Activated T-cell treated with anti-CD3 and anti-CD28 coated beads for 48 hours (primary cell): ENCODE measurements at regions not wholly inside any gene's neighbourhood (a gene's known extent, or its start where the extent isn't known, plus 50 kb on each side); places are given as distances from the start of the nearest gene placed in this dataset.
"Not testable (repeated sequence)": the region's sequence is repeated elsewhere in the genome, so short reads cannot be mapped to it uniquely, and the experiment has no call there.

Experiments used
- DNase-seq: peaks from one replicate; pipeline ENCODE4 v3.0.0-alpha.2; 2020; ENCODE audit warnings: low read depth

- DNase-seq, result no peak
These were observed 127.0 kb upstream of the MEOX2 start for GRCh38 chr7:15813448-15813847.

GRCh38 chr7:15810383-15810782, 123.9 kb upstream of the MEOX2 start:
- not testable (repeated sequence) for DNase-seq

GRCh38 chr7:15809936-15810335, 123.5 kb upstream of the MEOX2 start:
- not testable (repeated sequence) for DNase-seq

GRCh38 chr7:15805891-15806290, 119.4 kb upstream of the MEOX2 start:
- DNase-seq, result no peak

- no peak for DNase-seq
These were observed 115.9 kb upstream of the MEOX2 start for GRCh38 chr7:15802425-15802824.

GRCh38 chr7:15801551-15801950, 115.1 kb upstream of the MEOX2 start:
- no peak for DNase-seq

- DNase-seq, result no peak
These were observed 114.6 kb upstream of the MEOX2 start for GRCh38 chr7:15801041-15801440.

- DNase-seq, result no peak
These were observed 111.6 kb upstream of the MEOX2 start for GRCh38 chr7:15798081-15798480.

- no peak for DNase-seq
These were observed 108.9 kb upstream of the MEOX2 start for GRCh38 chr7:15795393-15795792.

- no peak for DNase-seq
These were observed 108.3 kb upstream of the MEOX2 start for GRCh38 chr7:15794801-15795200.

GRCh38 chr7:15784694-15785030, 98.2 kb upstream of the MEOX2 start:
- DNase-seq, result no peak

GRCh38 chr7:15783987-15784693, 97.7 kb upstream of the MEOX2 start:
- DNase-seq, result no peak

GRCh38 chr7:15782656-15783055, 96.2 kb upstream of the MEOX2 start:
- DNase-seq, result no peak

- no peak for DNase-seq
These were observed 95.5 kb upstream of the MEOX2 start for GRCh38 chr7:15781944-15782343.

GRCh38 chr7:15780271-15780670, 93.8 kb upstream of the MEOX2 start:
- DNase-seq, result no peak

- DNase-seq, result no peak
These were observed 91.7 kb upstream of the MEOX2 start for GRCh38 chr7:15778191-15778590.

GRCh38 chr7:15765753-15766152, 79.3 kb upstream of the MEOX2 start:
- no peak for DNase-seq

GRCh38 chr7:15764851-15765382, 78.4 kb upstream of the MEOX2 start:
- DNase-seq, result no peak

- no peak for DNase-seq
These were observed 77.5 kb upstream of the MEOX2 start for GRCh38 chr7:15764010-15764409.

- no peak for DNase-seq
These were observed 70.8 kb upstream of the MEOX2 start for GRCh38 chr7:15757041-15758000.

- no peak for DNase-seq
These were observed 68.6 kb upstream of the MEOX2 start for GRCh38 chr7:15755061-15755460.

- no peak for DNase-seq
These were observed 67.5 kb upstream of the MEOX2 start for GRCh38 chr7:15753887-15754579.

- no peak for DNase-seq
These were observed 65.9 kb upstream of the MEOX2 start for GRCh38 chr7:15752377-15752776.
